Endothelial cell of umbilical vein (primary cell): ENCODE measurements at regions not wholly inside any gene's neighbourhood (a gene's known extent, or its start where the extent isn't known, plus 50 kb on each side); places are given as distances from the start of the nearest gene placed in this dataset.

Experiments
- BruUV-seq: library from RNA; stranded (reverse); fragments of 400-500 nt; replicated peaks from 2 replicates; lab custom pipeline; 2021; lab: Mats Ljungman, UMichigan
- CTCF ChIA-PET: fragments of 300-600, 350-600 bp; sonication (Branson Sonifier 250); formaldehyde crosslinking; loops from one replicate; lab custom pipeline; 2021; ENCODE audit warnings: antibody characterized with exemption, inconsistent platforms; lab: Charles Lee
- POLR2A ChIA-PET: fragments of 300-600, 350-600 bp; sonication (Branson Sonifier 250); formaldehyde crosslinking; loops from one replicate; lab custom pipeline; 2021; ENCODE audit warnings: antibody characterized with exemption, inconsistent platforms; lab: Charles Lee
- DNase-seq: peaks from one replicate; pipeline ENCODE4 v3.0.0-alpha.2; 2011; ENCODE audit warnings: low read depth, low spot score
- FAIRE-seq: peaks from 2 replicates; lab custom pipeline; 2011; peaks lifted over from hg19 to GRCh38; lab: Jason Lieb, UNC
- H2AFZ ChIP-seq: 2 replicates; pipeline ENCODE4 v1.6.0; 2012; ENCODE audit warnings: low read depth, low read length, control low read depth, inconsistent platforms
- H3K27ac ChIP-seq: 2 replicates; pipeline ENCODE4 v1.5.1; 2011; ENCODE audit warnings: low read depth, mild to moderate bottlenecking, control low read depth, low read length, moderate library complexity; ENCODE audit not compliant: insufficient read depth
- H3K27me3 ChIP-seq, 2 experiments: 2 replicates each; pipeline versions ENCODE4 v1.6.0 to v1.6.1; 2011; ENCODE audit warnings: low read length in 2 of 2, mixed read lengths in 1 of 2; ENCODE audit not compliant: control insufficient read depth in 2 of 2, insufficient read depth in 2 of 2
- H3K36me3 ChIP-seq, 2 experiments: 2 replicates in 1 of 2; 3 replicates in 1 of 2; pipeline ENCODE4 v1.5.1; 2011; ENCODE audit warnings: low read length in 2 of 2, mild to moderate bottlenecking in 1 of 2, moderate library complexity in 1 of 2; ENCODE audit not compliant: control insufficient read depth in 2 of 2, insufficient read depth in 2 of 2; ENCODE audit errors: extremely low read depth in 1 of 2
- H3K4me1 ChIP-seq: 3 replicates; pipeline ENCODE4 v1.5.1; 2011; ENCODE audit warnings: mild to moderate bottlenecking, low read length; ENCODE audit not compliant: control insufficient read depth, insufficient read depth; ENCODE audit errors: extremely low read depth
- H3K4me2 ChIP-seq: 2 replicates; pipeline ENCODE4 v1.6.1; 2011; ENCODE audit warnings: low read length, control low read depth, mixed read lengths; ENCODE audit not compliant: insufficient read depth
- H3K4me3 ChIP-seq, 3 experiments: fragments of 200-600 bp in 1 of 3; sonication (generic), shearing (Covaris generic) in 1 of 3; replicated peaks in 1 of 3; 2 replicates each; pipeline ENCODE4 v1.5.1; 2011 to 2016; ENCODE audit warnings: control low read depth in 3 of 3, low read length in 3 of 3, mild to moderate bottlenecking in 2 of 3, inconsistent platforms in 1 of 3, low read depth in 1 of 3, moderate library complexity in 1 of 3; ENCODE audit not compliant: insufficient read depth in 1 of 3
- H3K79me2 ChIP-seq: 2 replicates; pipeline ENCODE4 v1.6.0; 2012; ENCODE audit warnings: low read length, inconsistent platforms; ENCODE audit not compliant: control insufficient read depth, insufficient read depth
- H3K9ac ChIP-seq: replicated peaks from 2 replicates; pipeline ENCODE3; 2011; ENCODE audit warnings: low read length, control low read depth; ENCODE audit not compliant: insufficient read depth; ENCODE audit errors: extremely low read depth
- H3K9me1 ChIP-seq: replicated peaks from 3 replicates; pipeline ENCODE4 v1.6.0; 2011; ENCODE audit warnings: mild to moderate bottlenecking, low read length; ENCODE audit not compliant: control insufficient read depth, insufficient read depth; ENCODE audit errors: extremely low read depth
- H3K9me3 ChIP-seq: replicated peaks from 2 replicates; pipeline ENCODE4 v1.5.1; 2012; ENCODE audit warnings: low read length, inconsistent platforms; ENCODE audit not compliant: control insufficient read depth, insufficient read depth
- H4K20me1 ChIP-seq: replicated peaks from 2 replicates; pipeline ENCODE3; 2011; ENCODE audit warnings: mild to moderate bottlenecking, low read length; ENCODE audit not compliant: control insufficient read depth, insufficient read depth; ENCODE audit errors: extremely low read depth
- EZH2 ChIP-seq: IDR thresholded peaks from 2 replicates; pipeline ENCODE4 v1.6.1; 2012; ENCODE audit warnings: borderline replicate concordance, low read depth, mild to moderate bottlenecking, moderate library complexity, low read length, inconsistent platforms; ENCODE audit not compliant: severe bottlenecking
- FOS ChIP-seq: IDR thresholded peaks from 2 replicates; pipeline ENCODE4 v1.6.1; 2011; ENCODE audit warnings: mild to moderate bottlenecking, low read length, moderate library complexity, borderline replicate concordance; ENCODE audit not compliant: insufficient read depth
- GATA2 ChIP-seq: IDR thresholded peaks from 2 replicates; pipeline ENCODE4 v1.7.0; 2011; ENCODE audit warnings: low read depth, mild to moderate bottlenecking, moderate library complexity, mixed read lengths, low read length; ENCODE audit not compliant: insufficient read length, insufficient read depth
- JUN ChIP-seq: IDR thresholded peaks from 2 replicates; pipeline ENCODE4 v1.6.1; 2011; ENCODE audit warnings: borderline replicate concordance, low read depth; ENCODE audit not compliant: insufficient read length, insufficient read depth
- MYC ChIP-seq: IDR thresholded peaks from one replicate; pipeline ENCODE4 v1.6.1; 2011; ENCODE audit warnings: mild to moderate bottlenecking, low read depth, low read length
- POLR2A ChIP-seq: IDR thresholded peaks from 2 replicates; pipeline ENCODE4 v1.6.1; 2012; ENCODE audit warnings: low read depth, mild to moderate bottlenecking, control low read depth, low read length
- POLR2AphosphoS5 ChIP-seq: IDR thresholded peaks from 2 replicates; pipeline ENCODE4 v1.6.1; 2012; ENCODE audit warnings: low read depth, mild to moderate bottlenecking, control low read depth, low read length, moderate library complexity; ENCODE audit not compliant: insufficient read depth
- dilution Hi-C: fragments of 300-500 bp; cut with MboI; formaldehyde crosslinking; loops from one replicate; pipeline ENCODE4 v1.15.0; 2019; ENCODE audit warnings: low sequenced_read_pairs; ENCODE audit not compliant: extremely low pct_ligation_motif_present
- intact Hi-C: fragments of 100-400 bp; cut with micrococcal nuclease; formaldehyde crosslinking; loops from one replicate; pipeline ENCODE4 v1.10.0; 2022
- TF ChIP-seq, protein P1 (sequence below), 2 donors: IDR thresholded peaks; 1 replicate in 1 of 2; 2 replicates in 1 of 2; pipeline ENCODE4 v1.5.1; 2011; ENCODE audit warnings: low read length in 2 of 2, mild to moderate bottlenecking in 2 of 2, moderate library complexity in 2 of 2, control low read depth in 1 of 2, inconsistent platforms in 1 of 2, low read depth in 1 of 2; ENCODE audit not compliant: insufficient read depth in 1 of 2; ENCODE audit errors: extremely low read depth in 1 of 2
- TF ChIP-seq, protein P2 (sequence below): IDR thresholded peaks from 2 replicates; pipeline ENCODE4 v1.6.1; 2011; ENCODE audit not compliant: insufficient read depth, insufficient read length

DNA sequence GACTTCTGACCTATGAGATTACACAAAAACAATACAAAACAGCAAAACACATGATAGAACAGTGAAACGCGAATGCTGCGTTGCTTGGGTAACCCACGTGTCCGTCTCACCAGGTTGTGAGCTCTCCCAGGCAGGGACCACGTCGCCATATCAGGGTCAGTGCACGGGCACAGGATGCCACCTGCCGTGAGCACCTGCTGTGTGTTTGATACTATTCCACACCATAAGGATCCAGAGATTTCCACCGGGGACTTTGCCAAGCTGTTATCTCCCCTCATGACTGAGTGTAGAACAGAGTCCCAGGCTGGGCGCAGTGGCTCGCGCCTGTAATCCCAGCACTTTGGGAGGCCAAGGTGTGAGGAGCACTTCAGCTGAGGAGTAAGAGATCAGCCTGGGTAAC lies 288.0 kb downstream of the BMP7 start:
- H3K9me3 ChIP-seq, result no peaks in the 10 kb centered on the region
- H3K27ac ChIP-seq, result no peak overlapping the region
- POLR2A ChIA-PET, result no interaction called here
- dilution Hi-C loops, result no loop called here
- no peak overlapping the region for H3K4me3 ChIP-seq
- no peak overlapping the region for H3K9ac ChIP-seq
- TF ChIP-seq JUN, result no peak
- no peak for TF ChIP-seq MYC
- TF ChIP-seq, protein P1, sequence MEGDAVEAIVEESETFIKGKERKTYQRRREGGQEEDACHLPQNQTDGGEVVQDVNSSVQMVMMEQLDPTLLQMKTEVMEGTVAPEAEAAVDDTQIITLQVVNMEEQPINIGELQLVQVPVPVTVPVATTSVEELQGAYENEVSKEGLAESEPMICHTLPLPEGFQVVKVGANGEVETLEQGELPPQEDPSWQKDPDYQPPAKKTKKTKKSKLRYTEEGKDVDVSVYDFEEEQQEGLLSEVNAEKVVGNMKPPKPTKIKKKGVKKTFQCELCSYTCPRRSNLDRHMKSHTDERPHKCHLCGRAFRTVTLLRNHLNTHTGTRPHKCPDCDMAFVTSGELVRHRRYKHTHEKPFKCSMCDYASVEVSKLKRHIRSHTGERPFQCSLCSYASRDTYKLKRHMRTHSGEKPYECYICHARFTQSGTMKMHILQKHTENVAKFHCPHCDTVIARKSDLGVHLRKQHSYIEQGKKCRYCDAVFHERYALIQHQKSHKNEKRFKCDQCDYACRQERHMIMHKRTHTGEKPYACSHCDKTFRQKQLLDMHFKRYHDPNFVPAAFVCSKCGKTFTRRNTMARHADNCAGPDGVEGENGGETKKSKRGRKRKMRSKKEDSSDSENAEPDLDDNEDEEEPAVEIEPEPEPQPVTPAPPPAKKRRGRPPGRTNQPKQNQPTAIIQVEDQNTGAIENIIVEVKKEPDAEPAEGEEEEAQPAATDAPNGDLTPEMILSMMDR (IDR thresholded peaks at IDR 0.05; ENCODE audit: extremely low read depth in 1 of 2, insufficient read depth in 1 of 2, low read depth in 1 of 2, low read length in 2 of 2), result no peak
- TF ChIP-seq EZH2, result no peak
- no peak for TF ChIP-seq GATA2
- no peak for TF ChIP-seq FOS
- TF ChIP-seq POLR2A, result no peak
- TF ChIP-seq POLR2AphosphoS5, result no peak
- TF ChIP-seq, protein P2, sequence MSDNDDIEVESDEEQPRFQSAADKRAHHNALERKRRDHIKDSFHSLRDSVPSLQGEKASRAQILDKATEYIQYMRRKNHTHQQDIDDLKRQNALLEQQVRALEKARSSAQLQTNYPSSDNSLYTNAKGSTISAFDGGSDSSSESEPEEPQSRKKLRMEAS, result no peak
- H3K4me2 ChIP-seq, result no peak overlapping the region
- no peaks in the 10 kb centered on the region for H3K4me1 ChIP-seq
- BruUV-seq, result no TSS peak
- no peak overlapping the region for H2AFZ ChIP-seq
- H4K20me1 ChIP-seq, result no peaks in the 10 kb centered on the region
- H3K27me3 ChIP-seq, result no peaks in the 10 kb centered on the region
- CTCF ChIA-PET, result no interaction called here
- H3K9me1 ChIP-seq, result no peaks in the 10 kb centered on the region
- no peaks in the 10 kb centered on the region for H3K79me2 ChIP-seq
- intact Hi-C loops, result no loop called here
- DNase-seq, result no peak
- H3K36me3 ChIP-seq, result no peaks in the 10 kb centered on the region
- no peak for FAIRE-seq
